Brain pericyte (primary cell): ENCODE measurements at regions not wholly inside any gene's neighbourhood (a gene's known extent, or its start where the extent isn't known, plus 50 kb on each side); places are given as distances from the start of the nearest gene placed in this dataset.
A peak's percentile ranks its signal among the peaks of the same experiment; 100 is the strongest.
"Not testable (repeated sequence)": the region's sequence is repeated elsewhere in the genome, so short reads cannot be mapped to it uniquely, and the experiment has no call there.

Experiments used
- DNase-seq: peaks from one replicate; pipeline ENCODE4 v3.0.0-alpha.2; 2012; ENCODE audit warnings: low read depth, low spot score

DNA sequence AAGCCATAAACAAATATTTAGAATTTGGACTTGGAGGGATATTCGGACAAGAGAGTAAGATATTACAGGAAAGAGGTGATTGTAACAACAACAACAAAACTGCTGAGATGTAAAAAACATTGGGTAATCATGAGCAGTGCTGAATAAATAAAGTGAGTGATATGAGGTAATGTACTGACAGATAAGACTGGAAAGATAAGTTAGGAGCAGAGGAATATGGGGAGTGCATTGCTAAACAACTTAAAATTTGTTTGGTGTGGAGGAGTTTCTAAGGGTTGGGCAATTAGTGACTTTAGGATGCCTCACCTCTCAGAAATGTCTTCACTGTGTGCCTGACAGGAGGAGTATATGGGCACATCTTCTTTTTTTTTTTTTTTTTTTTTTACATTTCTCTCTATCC, 637.8 kb upstream of the GRIA3 start:
- no peak for DNase-seq

DNA sequence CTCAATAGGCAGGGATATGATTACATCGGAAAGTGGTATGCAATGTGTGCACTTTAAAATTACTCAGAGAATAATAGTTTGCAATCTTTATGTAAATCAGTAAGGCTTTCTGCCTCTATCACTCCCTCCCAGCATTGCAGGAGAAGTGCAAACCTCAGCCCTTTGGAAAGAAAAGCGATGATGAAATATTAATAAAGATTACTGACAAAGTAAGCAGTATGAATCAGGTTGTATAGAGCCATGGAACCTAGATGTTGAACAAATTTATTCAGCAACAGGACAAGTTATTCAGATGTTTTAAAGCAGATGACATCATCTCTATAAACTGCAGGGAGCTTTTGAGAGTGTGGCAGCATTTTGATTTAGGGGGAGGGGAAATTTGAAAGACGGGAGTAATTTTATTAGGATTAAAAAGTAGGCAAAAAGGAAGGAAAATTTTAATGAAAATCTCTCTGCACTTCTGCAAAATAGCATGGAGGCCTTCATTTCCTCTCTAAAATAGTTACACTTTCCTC, 631.7 kb upstream of the GRIA3 start:
- DNase-seq, result no peak

GRCh38 chrX:122555925-122556324, 628.2 kb upstream of the GRIA3 start:
- no peak for DNase-seq

DNA sequence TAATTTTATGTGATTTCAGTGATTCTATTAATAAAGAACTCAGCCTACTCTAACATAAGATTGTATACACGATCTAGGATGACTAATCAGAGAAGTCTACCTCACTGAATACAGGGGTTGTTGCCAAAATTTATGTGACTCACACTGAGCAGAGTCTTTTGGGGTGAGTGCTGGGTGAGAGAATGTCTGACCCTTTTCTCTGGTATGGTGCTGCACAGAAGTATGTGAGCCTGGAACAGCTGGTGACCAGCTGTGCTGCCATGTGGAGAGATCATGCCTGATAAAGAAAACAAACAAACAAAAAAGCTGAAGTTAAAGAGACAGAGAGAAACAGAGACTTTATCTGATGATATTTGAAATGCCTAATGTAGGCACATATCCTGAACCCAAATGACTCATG, 618.1 kb upstream of the GRIA3 start:
- peak; percentile 2 for DNase-seq

- DNase-seq, result no peak
These were observed 617.7 kb upstream of the GRIA3 start for GRCh38 chrX:122566401-122566800.

DNA sequence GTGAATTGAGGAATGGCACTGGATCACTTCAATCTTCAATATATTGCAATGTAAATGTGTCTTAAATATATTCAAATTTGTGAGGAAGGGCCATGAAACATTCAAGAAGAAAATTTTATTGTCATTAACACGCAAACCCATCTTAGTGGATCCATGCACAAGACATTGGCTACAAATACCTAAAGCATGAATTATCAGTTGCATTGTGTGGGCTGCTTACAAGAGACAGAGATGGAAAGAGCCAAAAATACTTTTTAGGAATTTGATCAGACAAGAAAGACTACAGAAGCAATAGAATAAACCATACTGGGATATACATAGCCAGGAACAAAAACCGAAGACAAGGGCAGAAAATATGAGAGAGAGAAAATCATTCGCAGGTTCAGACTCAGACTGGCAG, 616.2 kb upstream of the GRIA3 start:
- no peak for DNase-seq

- DNase-seq, result no peak
These were observed 611.6 kb upstream of the GRIA3 start for GRCh38 chrX:122572461-122572860.

DNA sequence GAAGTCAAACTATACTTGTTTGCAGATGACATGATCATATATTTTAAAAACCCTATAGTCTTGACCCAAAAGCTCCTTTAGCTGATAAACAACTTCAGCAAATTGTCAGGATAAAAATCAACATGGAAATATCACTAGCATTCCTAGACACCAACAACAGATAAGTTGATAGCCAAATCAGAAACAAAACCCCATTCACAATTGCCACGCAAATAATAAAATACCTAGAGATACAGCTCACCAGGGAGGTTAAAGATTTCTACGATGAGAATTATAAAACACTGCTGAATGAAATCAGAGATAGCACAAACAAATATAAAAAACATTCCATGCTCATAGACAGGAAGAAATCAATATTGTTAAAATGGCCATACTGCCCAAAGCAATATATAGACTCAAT, 605.0 kb upstream of the GRIA3 start:
- DNase-seq, result no peak

- no peak for DNase-seq
These were observed 604.6 kb upstream of the GRIA3 start for GRCh38 chrX:122579526-122579925.

DNA sequence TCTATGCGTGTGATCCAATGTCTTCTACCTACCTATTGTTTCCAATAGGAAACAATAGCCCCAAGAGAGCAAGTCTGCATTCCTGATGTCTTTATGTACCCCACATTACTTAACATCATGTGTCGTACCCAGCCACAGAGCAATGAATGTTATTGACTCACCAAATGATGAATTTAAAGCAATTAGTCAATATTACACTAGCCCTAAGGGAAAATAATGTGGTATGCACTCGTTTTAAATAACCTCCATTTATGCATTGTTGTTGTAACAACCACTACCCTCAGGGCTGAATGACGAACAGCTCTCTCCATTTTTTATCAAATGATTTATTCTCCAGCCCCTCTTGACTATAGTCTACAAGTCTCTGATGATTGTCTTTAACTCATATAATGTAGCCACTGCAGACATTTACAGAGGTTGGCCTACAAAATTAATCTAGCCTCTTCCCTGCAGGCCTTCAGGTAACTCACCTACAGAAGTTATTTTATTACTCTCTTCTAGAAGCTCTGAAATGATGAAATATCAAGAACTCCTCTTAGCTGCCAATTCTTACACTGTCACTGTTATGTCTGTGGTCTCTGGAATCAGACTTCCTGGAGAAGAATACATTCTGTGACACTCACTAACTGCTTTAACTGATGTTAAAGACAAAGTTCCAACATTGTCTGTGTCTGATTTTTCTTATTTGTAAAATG, 601.7 kb upstream of the GRIA3 start:
- DNase-seq, result no peak

DNA sequence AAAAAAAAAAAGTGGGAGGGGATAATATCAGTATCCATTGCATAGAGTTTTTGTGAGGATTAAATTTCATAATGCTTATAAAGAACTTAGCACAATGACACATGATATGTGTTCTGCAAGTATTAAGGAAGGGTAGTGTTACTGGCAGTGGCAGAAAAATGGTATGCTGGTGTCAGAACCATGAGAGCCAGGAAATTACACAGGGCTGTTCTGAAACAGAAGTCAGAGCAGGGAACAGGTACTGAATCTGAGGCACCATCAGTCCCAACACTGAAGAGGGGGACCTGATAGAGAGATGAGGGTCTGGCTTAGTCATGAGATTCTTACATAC, 601.1 kb upstream of the GRIA3 start:
- no peak for DNase-seq

DNA sequence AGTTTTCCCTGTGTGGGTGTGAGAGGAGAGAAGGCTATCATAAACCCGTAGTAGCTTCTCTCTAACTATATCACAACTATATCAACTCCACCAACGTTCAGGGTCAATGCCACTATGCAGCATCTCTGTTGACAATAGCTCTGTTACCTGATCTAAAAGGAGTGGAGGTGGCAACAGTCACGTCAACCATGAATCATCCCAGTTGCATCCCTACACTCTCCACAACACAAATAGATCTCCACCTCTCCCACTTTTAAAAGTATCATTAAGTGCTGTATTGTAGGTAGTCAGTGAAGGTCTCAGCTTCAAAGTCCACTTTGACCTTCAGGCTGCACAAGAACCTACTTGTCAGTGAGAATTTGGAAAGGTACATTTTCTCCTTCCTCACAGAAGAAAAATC, 600.5 kb upstream of the GRIA3 start:
- no peak for DNase-seq

DNA sequence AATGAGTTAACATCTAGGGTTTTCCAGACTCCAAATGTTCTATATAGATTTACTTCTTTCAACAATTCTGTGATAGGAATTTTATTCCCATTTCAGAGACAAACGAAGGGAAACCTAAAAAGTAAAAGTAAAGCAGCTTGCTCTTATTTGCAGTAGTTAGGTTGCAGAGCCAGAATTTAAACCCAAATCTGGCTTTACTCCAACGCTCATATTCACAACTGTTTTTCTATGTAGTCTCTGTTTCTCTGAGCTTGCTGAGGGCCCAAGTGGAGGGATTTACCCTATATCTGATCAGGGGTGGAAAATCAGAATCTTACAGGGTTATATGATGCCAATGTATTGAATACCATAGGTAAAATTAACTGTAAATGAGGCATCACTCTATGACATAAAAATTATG, 599.1 kb upstream of the GRIA3 start:
- no peak for DNase-seq

- no peak for DNase-seq
These were observed 597.2 kb upstream of the GRIA3 start for GRCh38 chrX:122586831-122587230.

DNA sequence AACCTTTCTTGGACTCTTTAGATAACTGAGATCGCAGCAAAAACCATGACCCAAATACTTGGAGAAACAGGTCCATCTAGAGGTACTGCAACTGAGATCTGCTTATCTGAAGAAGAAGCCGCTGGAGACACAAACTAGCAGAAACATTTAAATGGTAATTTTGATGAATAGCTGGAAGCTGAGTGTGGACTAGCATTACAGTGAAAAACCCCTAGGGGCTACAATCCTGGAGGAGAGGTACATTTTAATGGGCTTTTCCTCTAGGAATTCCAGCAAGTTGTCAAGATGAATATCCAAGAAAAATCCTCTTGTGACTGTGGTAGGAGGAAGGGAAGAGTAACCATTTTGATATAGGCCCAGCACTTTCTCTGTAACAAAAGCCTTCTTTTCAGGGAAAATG, 592.5 kb upstream of the GRIA3 start:
- DNase-seq, result no peak

DNA sequence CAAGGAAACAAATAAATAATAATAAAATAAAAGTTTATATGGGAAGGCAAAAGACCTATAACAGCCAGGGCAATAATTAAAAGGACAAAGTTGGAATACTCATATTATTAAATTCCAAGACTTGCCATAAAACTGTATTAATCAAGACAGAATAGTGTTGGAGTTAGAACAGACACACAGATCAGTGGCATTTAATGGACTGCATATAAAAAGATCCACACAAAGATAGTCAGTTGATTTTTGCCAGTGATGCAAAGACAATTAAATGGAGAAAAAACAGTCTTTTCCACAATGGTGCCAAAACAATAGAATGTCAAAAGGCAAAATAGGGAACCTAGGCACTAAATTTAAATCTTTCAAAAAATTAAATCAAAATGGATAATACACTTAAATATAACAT, 587.1 kb upstream of the GRIA3 start:
- DNase-seq, result no peak

DNA sequence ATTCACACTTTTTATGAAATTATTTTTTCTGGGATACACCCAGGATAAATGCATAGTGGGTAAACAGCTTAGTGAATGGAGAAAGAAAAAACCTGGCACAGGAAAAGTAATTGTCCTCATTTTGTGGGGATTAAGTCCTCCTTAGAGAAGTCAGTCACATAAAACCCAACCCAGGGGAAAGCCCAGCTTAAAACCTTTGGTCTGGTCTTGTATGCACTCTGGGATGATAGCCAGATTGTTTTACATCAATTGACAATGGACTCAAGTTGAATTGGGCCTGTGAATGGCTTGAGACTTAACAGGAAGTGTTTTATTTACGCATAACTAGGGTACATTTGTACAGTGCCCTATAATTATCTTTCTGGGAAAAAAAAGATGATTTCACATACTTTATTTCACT, 561.3 kb upstream of the GRIA3 start:
- DNase-seq, result no peak

DNA sequence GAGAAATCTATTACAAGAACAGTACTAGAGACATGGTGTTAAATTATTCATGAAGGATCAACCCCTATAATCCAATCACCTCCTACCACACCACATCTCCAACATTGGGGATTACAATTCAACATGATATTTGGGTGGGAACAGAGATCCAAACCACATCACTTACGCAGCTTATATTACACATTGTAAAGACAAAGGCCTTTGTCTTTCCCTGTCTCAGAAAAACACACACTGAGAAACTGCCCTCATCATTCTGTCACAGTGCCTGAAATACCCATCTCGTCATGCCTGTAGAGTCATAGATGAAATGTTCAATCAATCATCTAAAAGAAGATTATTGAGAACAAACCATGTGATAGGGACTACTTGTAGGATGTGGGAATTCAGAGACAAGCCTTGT, 558.8 kb upstream of the GRIA3 start:
- no peak for DNase-seq

- DNase-seq, result no peak
These were observed 558.3 kb upstream of the GRIA3 start for GRCh38 chrX:122625821-122626220.

- DNase-seq, result no peak
These were observed 557.2 kb upstream of the GRIA3 start for GRCh38 chrX:122626871-122627270.

- no peak for DNase-seq
These were observed 542.9 kb upstream of the GRIA3 start for GRCh38 chrX:122641136-122641535.

GRCh38 chrX:122641826-122642225, 542.3 kb upstream of the GRIA3 start:
- DNase-seq, result no peak

GRCh38 chrX:122655256-122655655, 528.8 kb upstream of the GRIA3 start:
- DNase-seq, result not testable (repeated sequence)

DNA sequence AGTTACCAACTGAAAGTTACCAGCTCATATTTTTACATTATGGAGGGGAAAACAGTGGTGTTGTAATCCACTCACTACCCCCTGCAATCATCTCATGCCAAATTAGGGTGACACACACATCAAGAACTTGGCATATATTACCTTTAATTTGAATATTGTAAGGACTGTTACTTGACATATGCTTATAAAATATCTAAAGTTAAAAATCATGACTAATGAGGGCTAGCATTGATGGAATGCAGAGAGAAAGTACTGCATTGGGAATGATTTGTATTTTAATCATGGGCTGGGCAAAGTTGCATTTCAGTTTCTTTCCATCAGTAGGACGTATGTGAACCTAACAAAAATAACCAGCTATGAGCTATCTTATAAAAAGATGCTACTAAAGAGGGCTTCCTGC, 517.5 kb upstream of the GRIA3 start:
- DNase-seq, result no peak
